ENCODE measurements at regions not wholly inside any gene's neighbourhood (a gene's known extent, or its start where the extent isn't known, plus 50 kb on each side); places are given as distances from the start of the nearest gene placed in this dataset.

DNA sequence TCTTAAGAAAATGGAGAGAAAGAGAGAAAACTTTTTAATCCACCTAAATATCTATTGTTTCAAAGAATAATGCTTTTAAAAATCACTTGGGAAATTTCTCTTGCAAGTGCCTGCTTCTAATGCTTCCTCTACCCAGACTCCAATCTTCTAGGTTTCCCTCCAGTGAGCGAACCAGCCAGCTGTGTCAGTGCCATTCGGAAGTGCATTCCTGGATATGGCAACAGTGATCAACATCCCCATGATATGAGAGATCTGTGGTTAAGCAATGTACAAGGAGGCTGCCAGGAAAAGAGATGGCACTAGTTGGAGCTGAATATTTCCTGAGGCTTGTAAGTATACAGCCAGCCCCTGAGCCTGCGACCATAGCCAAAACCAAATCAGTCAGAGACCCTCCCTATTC lies 53.3 kb upstream of the KCNMB2 start:
- TF ChIP-seq, protein P1, sequence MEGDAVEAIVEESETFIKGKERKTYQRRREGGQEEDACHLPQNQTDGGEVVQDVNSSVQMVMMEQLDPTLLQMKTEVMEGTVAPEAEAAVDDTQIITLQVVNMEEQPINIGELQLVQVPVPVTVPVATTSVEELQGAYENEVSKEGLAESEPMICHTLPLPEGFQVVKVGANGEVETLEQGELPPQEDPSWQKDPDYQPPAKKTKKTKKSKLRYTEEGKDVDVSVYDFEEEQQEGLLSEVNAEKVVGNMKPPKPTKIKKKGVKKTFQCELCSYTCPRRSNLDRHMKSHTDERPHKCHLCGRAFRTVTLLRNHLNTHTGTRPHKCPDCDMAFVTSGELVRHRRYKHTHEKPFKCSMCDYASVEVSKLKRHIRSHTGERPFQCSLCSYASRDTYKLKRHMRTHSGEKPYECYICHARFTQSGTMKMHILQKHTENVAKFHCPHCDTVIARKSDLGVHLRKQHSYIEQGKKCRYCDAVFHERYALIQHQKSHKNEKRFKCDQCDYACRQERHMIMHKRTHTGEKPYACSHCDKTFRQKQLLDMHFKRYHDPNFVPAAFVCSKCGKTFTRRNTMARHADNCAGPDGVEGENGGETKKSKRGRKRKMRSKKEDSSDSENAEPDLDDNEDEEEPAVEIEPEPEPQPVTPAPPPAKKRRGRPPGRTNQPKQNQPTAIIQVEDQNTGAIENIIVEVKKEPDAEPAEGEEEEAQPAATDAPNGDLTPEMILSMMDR (conservative IDR thresholded peaks at IDR 0.05; ENCODE audit: low read length): no peak
- DNase-seq (ENCODE audit: low read depth): peak; percentile 28
- no peak overlapping the region for H3K4me3 ChIP-seq (ENCODE audit: low read length)

DNA sequence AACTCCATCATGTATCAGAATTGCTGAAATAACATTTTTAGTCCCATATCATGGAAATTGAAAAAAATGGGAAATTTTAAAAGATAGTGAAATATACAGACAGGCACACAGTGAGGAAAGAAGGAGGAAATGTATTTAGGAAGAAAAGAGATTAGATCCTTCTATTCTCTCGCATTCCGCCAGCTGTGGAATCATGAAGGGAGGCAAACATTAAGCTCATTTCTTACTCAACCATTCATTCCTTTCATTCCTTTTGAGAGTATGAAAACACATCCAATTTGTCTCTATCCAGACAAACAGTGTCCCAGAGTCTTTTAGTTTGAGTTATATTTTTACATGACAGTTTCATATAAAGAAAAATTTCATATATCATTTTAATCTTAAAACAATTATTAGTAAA lies 52.5 kb upstream of the KCNMB2 start:
- TF ChIP-seq, protein P1 (conservative IDR thresholded peaks at IDR 0.05; ENCODE audit: low read length): no peak
- no peak overlapping the region for H3K4me3 ChIP-seq (ENCODE audit: low read length)
- peak; percentile 67 for DNase-seq (ENCODE audit: low read depth)

DNA sequence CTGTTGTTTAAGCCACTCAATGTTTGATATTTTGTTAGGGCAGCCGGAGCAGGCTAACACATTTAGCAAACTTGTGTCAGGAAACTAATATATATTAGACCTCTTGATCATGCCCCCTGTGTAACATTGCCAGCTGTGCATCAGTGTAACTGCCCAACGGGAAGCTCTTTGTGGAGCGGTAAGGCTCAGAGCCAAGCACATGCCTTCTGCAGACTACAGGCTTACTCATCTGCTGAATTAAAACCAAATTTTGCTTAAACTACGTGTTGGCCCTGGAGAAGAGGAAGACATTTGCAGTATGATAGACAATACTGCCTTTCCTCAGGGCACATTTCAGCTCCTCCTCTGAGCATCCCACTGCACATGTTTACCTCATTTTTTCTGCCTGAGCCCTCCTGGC lies 50.5 kb upstream of the KCNMB2 start:
- TF ChIP-seq, protein P1 (conservative IDR thresholded peaks at IDR 0.05; ENCODE audit: low read length): no peak
- peak; percentile 89 for DNase-seq (ENCODE audit: low read depth)
- H3K4me3 ChIP-seq (ENCODE audit: low read length): no peak overlapping the region

All from AG10803 (cell line).